Brain pericyte (primary cell): ENCODE measurements at regions not wholly inside any gene's neighbourhood (a gene's known extent, or its start where the extent isn't known, plus 50 kb on each side); places are given as distances from the start of the nearest gene placed in this dataset.

ENCODE experiments used
- DNase-seq: peaks from one replicate; pipeline ENCODE4 v3.0.0-alpha.2; 2012; ENCODE audit warnings: low read depth, low spot score

DNA sequence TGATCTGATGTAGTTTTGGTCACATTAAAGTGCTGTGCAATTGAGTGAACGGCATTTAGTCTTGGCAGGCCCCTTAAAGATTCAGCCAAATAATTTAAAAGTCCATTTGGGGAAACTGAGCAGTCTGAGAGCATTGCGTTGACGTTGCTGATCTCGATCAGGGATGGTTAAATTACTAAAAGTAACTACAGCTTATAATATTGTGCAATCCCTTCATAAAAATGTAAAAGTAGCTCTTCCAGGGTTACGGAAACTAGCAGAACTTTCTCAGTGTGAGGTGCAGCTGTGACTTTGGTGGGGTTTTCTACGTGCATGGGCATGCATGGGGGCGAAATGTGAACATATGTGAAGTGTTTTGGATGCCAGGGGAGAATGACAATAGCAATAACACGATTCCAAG is 184.5 kb upstream of the RNF32 start:
- DNase-seq, result no peak

DNA sequence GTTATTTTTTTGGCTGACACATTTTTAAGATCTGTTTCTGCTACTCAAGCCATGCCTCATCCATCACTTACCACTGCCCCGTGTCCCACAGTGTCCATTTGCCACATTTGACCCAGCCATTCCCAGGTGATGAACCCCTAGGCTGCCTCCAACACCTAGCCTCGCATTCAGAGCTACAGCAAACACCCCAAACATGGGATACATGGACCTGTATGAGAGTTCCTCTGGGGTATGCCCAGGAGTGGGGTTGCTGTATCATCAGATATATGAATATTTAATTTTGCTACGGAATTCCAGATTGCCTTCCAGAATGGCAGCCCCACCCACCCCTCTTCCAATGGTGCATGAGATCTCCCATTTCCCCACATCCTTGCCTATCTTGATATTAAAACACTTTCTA is 190.1 kb upstream of the RNF32 start:
- no peak for DNase-seq

DNA sequence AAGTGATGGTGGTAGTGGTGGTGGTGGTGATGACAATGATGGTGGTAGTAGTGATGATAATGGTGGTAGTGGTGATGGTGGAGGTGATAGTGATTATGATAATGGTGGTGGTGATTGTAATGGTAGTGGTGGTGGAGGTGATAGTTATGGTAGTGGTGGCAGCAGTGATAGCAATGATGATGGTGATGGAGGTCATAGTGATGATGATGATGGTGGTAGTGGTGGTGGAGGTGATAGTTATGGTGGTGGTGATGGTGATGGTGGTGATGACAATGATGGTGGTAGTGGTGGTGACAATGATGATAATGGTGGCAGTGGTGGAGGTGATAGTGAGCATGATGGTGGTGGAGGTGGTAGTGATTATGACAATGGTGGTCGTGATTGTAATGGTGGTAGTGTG is 191.7 kb upstream of the RNF32 start:
- no peak for DNase-seq

DNA sequence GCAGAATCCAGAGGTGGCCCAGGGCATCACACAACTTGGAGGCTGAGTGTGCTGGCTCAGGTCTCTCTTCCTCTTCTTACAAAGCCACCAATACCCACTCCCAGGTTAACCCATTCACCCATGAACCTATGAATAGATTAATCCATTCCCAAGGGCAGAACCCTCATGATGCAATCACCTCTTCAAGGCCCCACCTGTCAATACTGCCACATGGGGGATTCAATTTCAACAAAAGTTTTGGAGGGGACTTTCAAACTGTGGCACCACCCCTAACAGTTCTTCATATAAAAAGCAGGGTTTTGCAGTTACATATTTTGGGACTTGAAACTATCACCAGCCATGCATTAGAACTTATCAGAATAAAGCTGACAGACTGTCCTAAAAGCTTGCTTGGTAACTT is 193.6 kb upstream of the RNF32 start:
- DNase-seq, result no peak

DNA sequence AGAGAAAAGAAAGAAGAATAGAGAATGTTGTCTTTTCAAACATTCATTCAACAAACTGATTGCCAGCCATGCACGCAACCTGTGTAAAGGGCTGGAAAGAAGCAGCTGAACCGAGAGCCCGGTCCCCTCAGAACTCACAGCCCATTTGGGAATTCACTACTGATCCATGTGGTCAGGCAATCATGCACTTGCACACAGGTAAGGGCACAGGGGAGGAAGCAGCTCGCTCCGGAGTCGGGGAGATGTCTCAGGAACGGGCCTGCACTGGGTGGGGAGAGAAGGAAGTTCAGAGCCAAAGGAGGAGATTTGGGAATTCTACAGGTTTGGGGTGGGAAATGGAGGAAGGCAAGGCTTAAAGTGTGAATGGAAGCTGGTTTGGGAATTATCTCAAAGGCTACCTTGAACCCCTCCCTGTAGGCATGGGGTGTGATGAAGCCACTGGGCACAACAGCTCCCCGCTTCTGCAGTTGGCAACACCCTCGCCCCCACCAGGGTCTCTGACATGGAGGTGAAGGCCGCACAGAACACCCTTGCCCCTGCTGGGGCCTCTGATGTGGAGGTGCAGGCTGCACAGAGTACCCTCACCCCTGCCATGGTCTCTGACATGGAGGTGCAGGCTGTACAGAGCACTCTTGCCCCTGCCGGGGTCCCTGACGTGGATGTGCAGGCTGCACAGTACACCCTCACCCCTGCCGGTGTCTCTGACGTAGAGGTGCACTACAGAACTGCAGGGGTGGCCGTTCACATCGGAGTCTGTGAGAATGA is 194.4 kb upstream of the RNF32 start:
- no peak for DNase-seq

DNA sequence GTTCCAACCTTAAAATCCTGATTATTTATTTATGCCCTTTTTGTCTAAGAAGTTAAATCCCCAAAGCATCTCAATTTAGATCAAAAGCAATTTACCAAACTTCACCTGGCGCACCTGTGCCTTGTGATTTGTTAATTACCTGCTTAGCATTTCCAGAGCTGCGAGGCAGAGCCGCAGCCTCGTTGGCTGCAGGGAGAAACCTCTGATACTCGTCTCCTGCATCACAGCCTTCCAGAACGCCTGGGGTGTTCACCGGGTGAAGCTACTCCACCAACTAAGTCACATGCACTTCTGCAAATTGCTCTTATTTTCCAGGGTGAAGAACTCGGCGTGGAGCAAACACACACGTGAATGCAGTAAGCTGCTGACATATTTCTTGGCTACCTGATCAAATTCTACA is 198.1 kb upstream of the RNF32 start:
- DNase-seq, result no peak

DNA sequence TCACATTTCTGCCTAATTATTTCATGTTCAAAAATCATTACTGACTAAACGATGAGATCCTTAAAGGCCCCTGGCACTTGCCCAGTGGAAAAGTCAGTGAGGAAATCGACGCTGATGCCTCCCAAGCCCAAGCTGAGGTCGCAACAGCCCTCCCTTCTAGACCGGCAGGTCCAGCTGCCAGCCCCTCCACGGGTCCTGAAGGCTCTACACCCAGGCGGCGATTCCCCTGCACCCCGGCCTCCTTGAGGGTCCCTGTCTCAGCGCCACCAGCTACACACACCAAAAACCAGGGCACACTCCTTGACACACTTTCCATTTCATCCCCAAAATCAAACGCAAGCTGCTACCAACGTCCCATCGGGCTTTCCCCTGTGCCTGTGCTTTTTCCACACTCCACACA is 200.1 kb upstream of the RNF32 start:
- DNase-seq, result no peak

DNA sequence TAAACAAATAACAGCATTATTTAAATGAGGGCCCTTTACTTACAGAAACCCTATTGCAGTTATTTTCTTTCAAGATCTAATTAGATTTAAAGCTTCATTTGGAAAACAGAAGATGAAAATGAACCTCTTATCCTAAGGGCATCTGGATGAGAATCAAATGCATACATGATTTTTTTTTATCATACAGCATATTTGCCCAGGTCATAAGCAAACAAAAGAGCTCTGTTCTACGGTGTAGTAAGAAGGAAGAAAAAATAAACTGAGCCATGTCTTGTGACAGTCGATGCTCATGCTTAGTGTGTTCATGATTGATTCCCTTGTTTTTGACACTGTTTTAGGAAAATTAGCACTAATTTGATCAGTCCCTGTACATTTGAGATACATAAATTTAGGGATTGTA is 202.6 kb upstream of the RNF32 start:
- DNase-seq, result no peak

DNA sequence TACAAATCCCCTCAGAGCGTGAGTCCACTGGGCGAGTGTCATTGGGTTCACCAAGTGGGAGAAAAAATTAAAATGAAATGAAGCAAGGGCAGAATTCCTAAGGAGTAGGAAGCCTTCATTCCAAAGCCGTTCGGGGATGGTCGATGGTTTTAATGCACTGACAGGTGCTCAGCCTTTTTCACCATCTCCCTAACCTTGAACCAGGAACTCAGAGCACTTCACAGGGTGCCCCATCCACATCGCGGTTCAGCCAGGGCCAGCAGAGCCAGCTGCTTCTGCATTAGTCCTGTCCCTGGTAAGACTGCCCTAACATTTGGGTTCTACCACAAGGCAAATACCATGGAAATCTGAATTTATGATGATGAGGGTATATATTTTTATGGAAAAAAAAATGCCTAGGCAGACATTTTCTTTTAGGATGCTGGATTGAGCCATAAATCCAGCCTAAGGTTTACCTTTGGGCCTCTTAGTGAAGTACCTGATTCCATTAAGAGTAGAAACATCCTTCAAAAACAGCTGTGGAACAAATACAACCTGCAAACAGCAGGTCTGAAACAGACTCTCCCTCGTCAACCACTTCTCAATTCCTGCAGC is 203.5 kb upstream of the RNF32 start:
- no peak for DNase-seq

DNA sequence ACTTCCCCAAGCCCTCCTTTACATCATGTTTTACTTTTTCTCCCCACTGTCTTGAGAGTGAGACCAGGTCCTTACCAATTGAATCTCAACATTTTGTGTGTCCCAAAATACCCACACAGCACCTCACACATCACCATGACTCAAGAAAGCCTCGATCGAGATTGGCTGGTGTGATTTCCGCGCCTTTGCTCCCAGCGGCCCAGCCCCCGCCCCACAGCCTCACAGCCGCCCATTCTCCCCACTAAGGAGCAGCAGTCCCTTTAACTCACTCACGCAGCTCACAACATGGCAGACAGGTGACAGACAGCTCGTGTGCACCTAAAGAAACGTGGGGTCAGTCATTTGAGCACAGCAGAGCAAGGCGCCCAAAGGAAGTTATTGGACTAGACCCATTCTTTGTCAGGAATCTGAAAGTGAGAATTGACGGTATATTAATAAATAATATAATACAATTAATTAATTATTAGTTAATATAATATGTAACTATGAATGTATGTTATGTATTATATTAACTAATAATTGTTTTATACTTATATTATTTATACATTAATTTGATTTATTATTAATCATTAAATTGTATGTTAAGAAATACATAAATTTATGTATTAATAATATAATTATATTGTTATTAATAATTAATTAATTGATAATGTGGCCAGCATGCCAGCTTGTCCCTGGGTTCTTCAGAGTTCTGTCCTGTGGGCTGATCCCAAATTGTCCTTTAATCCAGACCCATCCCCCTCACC is 204.9 kb upstream of the RNF32 start:
- no peak for DNase-seq

DNA sequence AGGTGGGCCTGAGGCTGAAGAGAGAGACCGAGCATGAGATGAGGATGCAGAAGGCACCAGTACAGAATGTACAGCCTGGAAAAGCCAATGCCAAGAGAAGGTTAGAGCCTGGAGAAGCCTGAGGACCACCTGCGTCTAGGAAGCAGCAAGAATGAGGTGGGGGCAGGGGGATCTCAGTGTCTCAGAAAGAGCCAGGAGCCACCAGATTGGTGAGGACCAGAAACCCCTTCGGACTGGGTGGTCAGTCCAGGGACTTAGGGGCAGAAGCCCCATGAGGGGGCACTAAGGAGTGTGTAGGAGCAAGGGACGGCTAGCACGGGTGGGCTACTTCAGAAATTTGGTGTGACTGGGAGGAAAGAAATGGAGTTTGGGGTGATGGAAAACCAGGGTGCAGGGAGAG is 205.9 kb upstream of the RNF32 start:
- DNase-seq, result no peak

DNA sequence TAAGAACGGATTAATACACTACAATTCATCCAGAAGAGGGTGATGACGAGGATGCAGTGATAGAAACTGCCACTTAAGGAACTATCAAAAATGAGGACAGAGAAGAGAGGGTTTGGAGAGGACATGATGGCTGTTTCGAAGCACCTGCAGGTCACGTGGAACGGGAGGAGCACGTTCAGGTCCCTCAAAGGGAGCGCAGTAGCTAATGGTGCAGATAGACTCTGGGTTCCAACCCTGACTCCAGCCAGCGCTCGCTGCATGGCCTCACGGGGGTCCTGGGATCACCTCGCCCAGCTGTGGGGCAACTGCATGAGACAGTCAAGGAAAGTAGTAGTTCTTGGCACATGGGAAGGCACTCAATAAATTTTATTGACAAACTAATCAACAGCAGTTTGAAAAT is 208.6 kb upstream of the RNF32 start:
- DNase-seq, result no peak

DNA sequence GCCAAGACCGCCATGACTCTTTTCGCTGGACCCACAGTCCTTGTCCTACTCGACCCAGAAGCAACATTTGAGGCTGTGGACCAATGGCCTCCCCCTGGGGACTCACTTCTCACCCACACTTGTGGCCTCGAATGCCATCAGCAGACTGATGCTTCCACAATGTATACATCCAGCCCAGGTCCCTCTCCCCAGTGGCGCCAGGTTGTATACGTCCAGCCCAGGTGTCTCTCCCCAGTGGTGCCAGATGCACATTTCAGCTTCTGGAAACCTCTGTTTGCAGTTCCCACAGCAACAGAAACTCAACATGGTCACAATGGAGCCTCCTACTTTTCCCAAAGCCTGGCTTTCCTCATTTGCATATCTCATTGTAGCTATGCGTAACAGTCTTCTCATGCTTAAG is 210.5 kb upstream of the RNF32 start:
- no peak for DNase-seq

DNA sequence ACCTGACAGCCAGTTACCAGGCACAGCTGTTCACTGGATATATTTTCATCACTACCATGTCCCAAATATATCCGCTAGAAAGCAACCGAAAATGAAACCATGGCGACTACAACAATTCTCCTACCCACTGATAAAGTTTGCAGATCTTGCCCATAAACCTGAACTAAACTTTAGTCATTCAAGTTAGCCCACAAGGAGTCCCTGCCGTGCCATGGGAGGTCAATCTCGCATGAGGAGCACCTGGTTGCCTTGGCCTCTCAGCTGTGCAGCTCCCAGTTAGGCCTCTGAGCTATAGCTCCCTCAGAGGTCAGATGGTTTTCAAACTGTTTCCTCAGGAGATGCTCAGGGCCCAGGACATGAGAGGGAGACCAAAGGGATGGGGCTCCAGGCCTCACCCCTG is 211.1 kb upstream of the RNF32 start:
- DNase-seq, result no peak

DNA sequence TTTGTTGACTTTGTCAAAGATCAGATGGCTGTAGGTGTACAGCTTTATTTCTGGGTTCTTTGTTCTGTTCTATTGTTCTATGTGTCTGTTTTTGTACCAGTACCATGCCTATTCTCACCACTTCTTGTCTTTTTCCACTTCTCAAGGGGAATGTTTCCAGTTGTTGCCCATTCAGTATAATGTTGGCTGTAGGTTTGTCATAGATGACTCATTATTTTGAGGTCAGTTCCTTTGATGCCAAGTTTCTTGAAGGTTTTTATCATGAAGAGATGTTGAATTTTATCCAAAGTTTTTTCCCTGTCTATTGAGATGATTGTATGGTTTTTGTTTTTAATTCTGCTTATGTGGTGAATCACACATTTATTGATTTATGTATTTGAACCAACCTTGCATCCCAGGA is 216.7 kb upstream of the RNF32 start:
- DNase-seq, result no peak

DNA sequence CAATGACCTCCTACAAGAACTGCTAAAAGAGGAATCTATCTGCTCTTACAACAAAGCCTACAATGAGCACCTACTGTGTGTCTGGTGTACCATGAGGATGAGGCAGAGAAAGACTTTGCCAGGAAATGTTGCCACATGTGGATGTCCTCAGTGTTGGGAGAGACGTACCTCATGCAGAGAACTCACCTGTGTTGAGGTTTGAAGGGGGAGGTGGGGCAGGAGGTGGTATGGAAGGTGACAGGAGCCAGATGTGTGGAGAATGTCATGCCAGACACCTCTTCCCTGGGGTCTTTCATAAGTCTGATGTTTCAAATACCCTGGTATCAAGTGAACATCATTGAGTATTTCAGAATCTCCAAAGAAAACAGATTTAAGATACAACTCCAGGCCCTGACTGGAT is 220.1 kb upstream of the RNF32 start:
- no peak for DNase-seq

DNA sequence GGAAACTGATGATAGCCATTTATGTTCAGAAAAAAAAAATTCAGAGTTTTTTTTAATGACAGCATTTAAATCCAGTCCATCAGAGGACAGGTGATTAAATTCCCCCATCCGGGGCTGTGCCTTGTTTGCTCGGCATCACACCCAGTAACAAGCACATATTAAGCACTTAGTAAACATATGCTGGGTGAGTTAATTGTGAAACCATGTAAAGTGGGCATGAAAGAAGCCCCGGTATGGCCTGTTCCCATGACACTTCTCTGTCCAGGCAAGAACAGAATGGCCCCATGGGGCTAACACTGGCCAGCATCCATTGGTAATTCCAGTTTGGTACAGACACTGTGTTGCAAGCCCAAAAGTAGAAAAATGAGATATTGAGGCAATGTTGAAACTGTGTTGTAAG is 220.8 kb upstream of the RNF32 start:
- DNase-seq, result no peak

DNA sequence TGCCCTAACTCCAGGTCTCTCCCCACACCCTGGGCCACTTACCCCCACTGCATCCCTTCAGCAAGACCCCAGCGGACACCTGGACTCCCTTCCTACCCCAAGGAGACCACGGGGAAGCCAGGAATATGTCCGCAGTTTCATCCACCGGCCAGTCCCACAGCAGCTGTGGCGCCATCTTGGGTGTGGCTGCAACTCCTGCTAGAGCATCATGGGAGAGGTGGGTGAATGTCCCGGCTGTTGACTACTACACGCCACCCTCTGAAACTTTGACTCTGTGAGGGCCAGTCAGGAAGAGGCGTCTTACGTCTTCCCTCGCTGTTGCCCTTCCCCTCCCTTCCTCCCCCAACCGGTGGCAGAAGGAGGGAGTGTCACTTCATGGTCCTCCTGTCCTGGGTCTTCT is 238.3 kb upstream of the RNF32 start:
- no peak for DNase-seq

DNA sequence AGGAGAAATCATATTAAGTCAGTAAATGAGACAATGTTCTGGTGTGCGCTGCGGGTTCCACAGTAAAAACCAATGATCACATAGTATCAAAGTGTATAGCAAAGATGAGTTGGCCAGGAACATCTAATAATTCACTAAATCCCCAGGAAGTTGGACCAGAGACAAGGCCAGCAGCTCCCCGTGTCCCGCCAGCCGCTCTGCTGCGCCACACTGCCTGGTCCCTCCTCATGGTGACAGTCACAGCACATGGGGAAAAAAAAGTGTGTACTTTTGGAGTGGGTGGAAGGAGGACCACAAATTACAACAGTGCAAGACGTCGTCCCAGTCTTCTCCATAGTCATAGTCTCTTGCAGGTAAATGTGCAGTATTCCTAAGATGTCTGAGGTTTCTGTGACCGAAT is 239.0 kb upstream of the RNF32 start:
- no peak for DNase-seq

DNA sequence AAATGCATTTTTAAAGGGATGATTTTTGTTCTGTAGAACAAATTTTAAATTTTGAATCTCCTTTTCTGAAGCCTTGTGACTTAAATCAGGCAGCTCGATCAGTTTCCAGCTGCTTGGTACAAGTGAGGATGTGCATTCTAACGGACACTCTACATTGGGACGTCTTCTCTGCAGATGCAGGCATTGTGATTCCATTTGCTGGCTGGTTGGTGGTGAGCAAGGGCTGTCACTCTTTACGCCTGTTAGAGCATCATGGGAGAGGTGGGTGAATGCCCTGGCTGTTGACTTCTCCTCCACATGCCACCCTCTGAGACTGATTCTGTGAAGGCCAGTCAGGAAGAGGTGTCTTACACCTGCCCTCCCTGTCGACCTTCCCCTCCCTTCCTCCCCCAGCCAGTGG is 240.5 kb upstream of the RNF32 start:
- DNase-seq, result no peak

DNA sequence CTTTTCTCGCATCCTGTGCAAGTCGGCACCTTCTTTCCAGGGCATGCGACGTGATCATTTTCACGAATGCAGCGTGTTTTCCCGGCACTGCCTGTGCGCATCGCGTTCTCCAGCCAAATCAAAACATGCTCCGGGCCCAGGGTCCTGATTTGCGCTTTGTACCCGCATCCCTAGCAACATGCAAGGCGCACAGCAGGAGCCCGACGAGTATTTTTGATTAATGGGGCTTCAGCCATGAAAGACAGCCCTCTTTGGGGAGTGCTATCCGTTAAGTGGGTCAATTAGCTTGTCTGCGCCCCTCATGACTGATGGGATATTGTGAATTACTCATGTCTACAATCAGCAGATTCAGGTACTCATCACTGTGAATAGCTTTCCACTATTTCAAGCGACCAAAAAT is 243.3 kb upstream of the RNF32 start:
- no peak for DNase-seq

DNA sequence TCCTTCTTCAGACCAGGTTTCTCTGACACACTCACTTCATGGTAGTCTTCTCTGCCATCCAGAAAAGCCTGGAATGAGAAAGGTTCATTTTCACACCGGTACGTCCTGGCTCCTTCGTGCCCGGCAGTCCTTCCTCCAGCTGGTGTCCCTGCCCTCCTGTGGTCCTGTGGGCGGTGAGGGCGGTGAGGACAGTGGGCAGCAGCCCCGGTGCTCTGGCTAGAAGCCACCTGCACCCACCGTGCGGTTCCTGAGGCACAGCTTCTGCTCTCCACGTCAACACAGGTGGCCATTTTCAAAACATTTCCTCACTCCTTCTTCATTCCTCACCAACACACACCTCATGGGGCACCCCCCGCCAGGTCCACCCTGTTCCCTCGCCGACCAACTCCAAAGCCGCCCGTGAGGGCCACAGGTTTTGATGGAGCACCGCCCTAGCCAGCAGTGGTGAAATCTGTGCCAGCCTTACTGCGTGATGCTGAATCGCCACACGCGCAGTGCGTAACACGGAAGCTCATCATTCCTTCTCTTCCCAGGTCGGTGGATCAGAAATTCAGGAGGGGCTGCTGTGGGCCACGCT is 251.4 kb upstream of the RNF32 start:
- DNase-seq, result no peak

DNA sequence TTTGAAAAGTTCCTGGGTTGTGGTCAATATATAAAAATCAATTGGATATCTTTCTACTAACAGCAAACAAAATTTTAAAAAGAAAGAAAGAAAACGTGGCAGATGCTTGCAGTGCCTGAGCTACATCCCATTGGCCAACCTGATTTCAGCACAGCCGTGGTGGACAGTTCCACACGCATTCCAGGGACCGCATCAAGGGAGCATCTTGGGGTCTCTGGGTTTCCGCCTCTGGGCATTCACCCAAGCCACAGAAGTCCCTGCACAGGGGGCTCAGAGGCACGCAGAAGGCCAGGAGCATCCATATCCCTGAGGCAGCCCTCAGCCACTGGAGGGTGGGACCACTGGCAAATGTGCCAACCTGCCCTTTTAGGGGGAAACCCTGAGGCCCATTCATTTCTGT is 254.5 kb upstream of the RNF32 start:
- DNase-seq, result no peak
